Spleen (tissue), 11 donors: ENCODE measurements at regions not wholly inside any gene's neighbourhood (a gene's known extent, or its start where the extent isn't known, plus 50 kb on each side); places are given as distances from the start of the nearest gene placed in this dataset.

Experiments used
- DNase-seq: peaks from one replicate; pipeline ENCODE4 v3.0.0-alpha.2; 2020
- H3K27ac ChIP-seq, 8 donors: fragments of 200-600 bp; sonication (generic) in 7 of 8; 1 replicate in 4 of 8; 2 replicates in 4 of 8; pipeline versions ENCODE4 v1.5.0 to v1.8.0; 2016 to 2021; ENCODE audit warnings: inconsistent platforms in 4 of 8, mild to moderate bottlenecking in 4 of 8, moderate library complexity in 1 of 8
- H3K27me3 ChIP-seq, 7 donors: fragments of 200-600 bp; sonication (generic) in 6 of 7; replicated peaks in 1 of 7; 1 replicate in 4 of 7; 2 replicates in 3 of 7; pipeline versions ENCODE4 v1.5.0 to v1.8.0; 2016 to 2021; ENCODE audit warnings: inconsistent platforms in 3 of 7, mild to moderate bottlenecking in 1 of 7
- H3K36me3 ChIP-seq, 6 donors: fragments of 200-600 bp; sonication (generic) in 5 of 6; 1 replicate in 4 of 6; 2 replicates in 2 of 6; pipeline versions ENCODE4 v1.5.0 to v1.8.0; 2016 to 2021; ENCODE audit warnings: inconsistent platforms in 2 of 6
- H3K4me1 ChIP-seq, 6 donors: fragments of 200-600 bp; sonication (generic) in 5 of 6; 1 replicate in 3 of 6; 2 replicates in 3 of 6; pipeline versions ENCODE4 v1.5.0 to v1.8.0; 2016 to 2021; ENCODE audit warnings: inconsistent platforms in 3 of 6
- H3K4me3 ChIP-seq, 8 donors: fragments of 200-600 bp; sonication (generic) in 7 of 8; 1 replicate in 4 of 8; 2 replicates in 4 of 8; pipeline versions ENCODE4 v1.5.0 to v1.8.0; 2016 to 2021; ENCODE audit warnings: inconsistent platforms in 4 of 8, mild to moderate bottlenecking in 4 of 8, moderate library complexity in 2 of 8
- H3K9me3 ChIP-seq, 8 donors: fragments of 200-600 bp; sonication (generic) in 7 of 8; 1 replicate in 4 of 8; 2 replicates in 4 of 8; pipeline versions ENCODE4 v1.5.0 to v1.8.0; 2016 to 2021; ENCODE audit warnings: inconsistent platforms in 4 of 8
- CTCF ChIP-seq, 11 experiments: fragments of 200-600 bp in 7 of 11; fragments of 450-650 bp in 4 of 11; sonication (generic) in 4 of 11; IDR thresholded peaks in 8 of 11; conservative IDR thresholded peaks in 3 of 11; 1 replicate in 7 of 11; 2 replicates in 4 of 11; pipeline versions ENCODE4 v1.4.0 to v1.8.0; 2016 to 2021; ENCODE audit warnings: antibody characterized with exemption in 11 of 11, inconsistent platforms in 4 of 11, mild to moderate bottlenecking in 1 of 11
- POLR2A ChIP-seq, 3 donors: fragments of 450-650 bp; IDR thresholded peaks; one replicate each; pipeline ENCODE4 v1.5.1; 2017; ENCODE audit warnings: antibody characterized with exemption in 3 of 3, mild to moderate bottlenecking in 1 of 3
- POLR2AphosphoS5 ChIP-seq, 3 donors: sonication (generic); formaldehyde crosslinking; IDR thresholded peaks; one replicate each; pipeline ENCODE4 v1.5.1; 2017; ENCODE audit warnings: antibody characterized with exemption in 3 of 3
- WGBS, 5 donors: extraction: QIAGEN DNeasy Blood & Tissue Kit in 3 of 5; methylation state at CpG; one replicate each; pipeline versions ENCODE4 v1.1.5 to v1.1.7; 2013 to 2018; 5-methylcytosine and 5-hydroxymethylcytosine counted together
- intact Hi-C: fragments of 100-400 bp; cut with DNase I; formaldehyde crosslinking; loops from one replicate; pipeline ENCODE4 v1.15.0; 2023; ENCODE audit warnings: low total_unique reads
- donor health status: healthy with polysubstance abuse.
- donor health status: DM: no; HTN: no; CAD: no; lungs with moderate emphysema.
- donor health status: DM: no; HTN: no; CAD: no.
- donor health status: Bipolar disorder and iron deficiency.
- donor health status: healthy.
- donor health status: DM: no; HTN: no; CAD: no.
- donor health status: DM: yes; HTN: yes; CAD: no.

- H3K4me1 ChIP-seq: no peaks in the 10 kb centered on the region
- TF ChIP-seq POLR2AphosphoS5 (IDR thresholded peaks at IDR 0.05) (no peak), CTCF (IDR thresholded peaks at IDR 0.05 in 8 of 11, conservative IDR thresholded peaks at IDR 0.05 in 3 of 11) (no peak), POLR2A (IDR thresholded peaks at IDR 0.05) (no peak)
- no peak overlapping the region for H3K27ac ChIP-seq
- DNase-seq: no peak
- intact Hi-C loops: no loop called here
- no peaks in the 10 kb centered on the region for H3K36me3 ChIP-seq
- H3K4me3 ChIP-seq: no peak overlapping the region
- no peaks in the 10 kb centered on the region for H3K27me3 ChIP-seq
- peaks cover 0 to 30% (median 23%) of the 10 kb centered on the region in 8 donors for H3K9me3 ChIP-seq
Measured at GRCh38 chr5:147143215-147143614, 91.6 kb upstream of the STK32A start.

- TF ChIP-seq CTCF (IDR thresholded peaks at IDR 0.05 in 8 of 11, conservative IDR thresholded peaks at IDR 0.05 in 3 of 11) (no peak), POLR2A (IDR thresholded peaks at IDR 0.05) (no peak), POLR2AphosphoS5 (IDR thresholded peaks at IDR 0.05) (no peak)
- H3K27me3 ChIP-seq: no peaks in the 10 kb centered on the region
- no peak overlapping the region for H3K4me3 ChIP-seq
- H3K36me3 ChIP-seq: no peaks in the 10 kb centered on the region
- no peaks in the 10 kb centered on the region for H3K4me1 ChIP-seq
- no peak overlapping the region for H3K27ac ChIP-seq
- intact Hi-C loops: no loop called here
- WGBS, 5 donors: 61 to 78% (median 68%) methylated on average over 1 of the region's 1 CpG
- peaks cover 0 to 9% (median 2%) of the 10 kb centered on the region in 8 donors for H3K9me3 ChIP-seq
- no peak for DNase-seq
Measured at GRCh38 chr5:147145328-147145727, 89.5 kb upstream of the STK32A start.

GRCh38 chr5:147148715-147149114 lies 86.1 kb upstream of the STK32A start:
- DNase-seq: no peak
- no peak overlapping the region for H3K4me3 ChIP-seq
- no peaks in the 10 kb centered on the region for H3K9me3 ChIP-seq
- no peaks in the 10 kb centered on the region for H3K27me3 ChIP-seq
- no peaks in the 10 kb centered on the region for H3K36me3 ChIP-seq
- no peak for TF ChIP-seq POLR2A (IDR thresholded peaks at IDR 0.05)
- TF ChIP-seq POLR2AphosphoS5 (IDR thresholded peaks at IDR 0.05): no peak
- TF ChIP-seq CTCF (IDR thresholded peaks at IDR 0.05 in 8 of 11, conservative IDR thresholded peaks at IDR 0.05 in 3 of 11): no peak
- no peak overlapping the region for H3K27ac ChIP-seq
- H3K4me1 ChIP-seq: no peaks in the 10 kb centered on the region
- intact Hi-C loops: no loop called here
- WGBS, 5 donors: 33 to 82% (median 63%) methylated on average over 1 of the region's 1 CpG

- H3K4me3 ChIP-seq: no peak overlapping the region
- DNase-seq: no peak
- H3K4me1 ChIP-seq: no peaks in the 10 kb centered on the region
- H3K27me3 ChIP-seq: no peaks in the 10 kb centered on the region
- intact Hi-C loops: no loop called here
- H3K27ac ChIP-seq: no peak overlapping the region
- TF ChIP-seq POLR2A (IDR thresholded peaks at IDR 0.05) (no peak), CTCF (IDR thresholded peaks at IDR 0.05 in 8 of 11, conservative IDR thresholded peaks at IDR 0.05 in 3 of 11) (no peak), POLR2AphosphoS5 (IDR thresholded peaks at IDR 0.05) (no peak)
- WGBS, 5 donors: 65 to 90% (median 80%) methylated on average over 1 of the region's 1 CpG
- H3K36me3 ChIP-seq: no peaks in the 10 kb centered on the region
- H3K9me3 ChIP-seq: no peaks in the 10 kb centered on the region
Measured at GRCh38 chr5:147152086-147152485, 82.7 kb upstream of the STK32A start.
